Activated T-helper 2 cell treated with anti-CD3 and anti-CD28 coated beads, Interferon-gamma antibody, Interleukin-2, Interleukin-4, amounts not matched to agents 10 μg/mL and 5 μg/mL and 100 μg/mL, durations not matched to agents 14 hours and 24 hours and 36 hours (primary cell): ENCODE measurements at regions not wholly inside any gene's neighbourhood (a gene's known extent, or its start where the extent isn't known, plus 50 kb on each side); places are given as distances from the start of the nearest gene placed in this dataset.

Source experiments
- DNase-seq: peaks from one replicate; pipeline ENCODE4 v3.0.0; 2021; ENCODE audit warnings: low spot score
- H3K27ac Mint-ChIP-seq: one replicate; pipeline ENCODE4 v1.8.0; 2021; ENCODE audit warnings: mixed read lengths
- H3K27me3 Mint-ChIP-seq: one replicate; pipeline ENCODE4 v1.8.0; 2021; ENCODE audit warnings: low read depth, mixed read lengths
- H3K36me3 Mint-ChIP-seq: one replicate; pipeline ENCODE4 v1.8.0; 2021; ENCODE audit warnings: low read depth, mixed read lengths
- H3K4me1 Mint-ChIP-seq: one replicate; pipeline ENCODE4 v1.8.0; 2021; ENCODE audit warnings: low read depth, mixed read lengths
- H3K4me3 Mint-ChIP-seq: one replicate; pipeline ENCODE4 v1.8.0; 2021; ENCODE audit warnings: low read depth, mild to moderate bottlenecking, moderate library complexity, mixed read lengths
- H3K9me3 Mint-ChIP-seq: one replicate; pipeline ENCODE4 v1.8.0; 2021; ENCODE audit warnings: mixed read lengths
- intact Hi-C: fragments of 100-400 bp; cut with micrococcal nuclease; formaldehyde crosslinking; loops from one replicate; pipeline ENCODE4 v1.15.1; 2023

DNA sequence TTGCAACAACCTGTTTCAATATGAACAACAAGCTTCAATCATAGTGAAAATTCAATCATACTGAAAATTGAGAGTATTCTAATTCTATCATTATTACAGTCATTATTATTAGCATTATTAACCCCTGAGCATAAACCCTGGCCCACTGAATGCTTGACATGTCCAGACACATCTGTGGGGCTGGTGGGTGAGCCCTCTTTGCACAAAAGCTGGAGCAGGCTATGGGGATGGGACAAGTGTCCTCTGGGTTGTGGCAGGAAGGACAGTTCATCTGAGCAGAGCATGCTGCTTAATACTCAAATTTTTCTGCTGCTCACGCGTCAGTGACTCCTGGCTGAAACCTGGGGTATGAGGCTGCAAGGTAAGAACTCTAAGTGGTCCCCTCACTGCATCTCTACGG, 451.1 kb upstream of the POU3F3 start:
- Mint-ChIP-seq H3K9me3 (no peaks in the 10 kb centered on the region), H3K4me3 (no peak overlapping the region), H3K27ac (no peak overlapping the region), H3K4me1 (no peaks in the 10 kb centered on the region), H3K27me3 (no peaks in the 10 kb centered on the region), H3K36me3 (no peaks in the 10 kb centered on the region)
- no peak for DNase-seq
- intact Hi-C loops: no loop called here

DNA sequence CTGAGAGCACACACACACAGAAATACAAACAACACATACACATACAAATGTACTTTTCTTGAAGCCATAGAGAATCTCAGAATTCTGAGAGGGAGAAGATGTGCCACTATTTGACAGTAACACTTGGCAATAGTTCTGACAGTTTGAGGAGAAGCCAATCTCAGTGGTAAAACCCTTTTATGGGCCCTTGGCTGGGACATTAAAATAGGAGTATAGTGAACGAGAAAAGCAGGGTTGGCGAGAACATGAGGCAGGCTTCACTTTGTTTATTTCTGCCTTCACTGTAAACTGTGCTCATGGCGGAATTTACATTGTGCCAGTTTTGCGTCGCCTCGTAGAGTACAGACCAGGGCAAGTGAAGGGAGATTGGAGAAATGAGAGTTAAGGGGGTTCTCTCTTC, 449.4 kb upstream of the POU3F3 start:
- H3K36me3 Mint-ChIP-seq: no peaks in the 10 kb centered on the region
- no peak overlapping the region for H3K4me3 Mint-ChIP-seq
- H3K27ac Mint-ChIP-seq: no peak overlapping the region
- H3K9me3 Mint-ChIP-seq: no peaks in the 10 kb centered on the region
- no peak for DNase-seq
- intact Hi-C loops: no loop called here
- no peaks in the 10 kb centered on the region for H3K27me3 Mint-ChIP-seq
- H3K4me1 Mint-ChIP-seq: no peaks in the 10 kb centered on the region

DNA sequence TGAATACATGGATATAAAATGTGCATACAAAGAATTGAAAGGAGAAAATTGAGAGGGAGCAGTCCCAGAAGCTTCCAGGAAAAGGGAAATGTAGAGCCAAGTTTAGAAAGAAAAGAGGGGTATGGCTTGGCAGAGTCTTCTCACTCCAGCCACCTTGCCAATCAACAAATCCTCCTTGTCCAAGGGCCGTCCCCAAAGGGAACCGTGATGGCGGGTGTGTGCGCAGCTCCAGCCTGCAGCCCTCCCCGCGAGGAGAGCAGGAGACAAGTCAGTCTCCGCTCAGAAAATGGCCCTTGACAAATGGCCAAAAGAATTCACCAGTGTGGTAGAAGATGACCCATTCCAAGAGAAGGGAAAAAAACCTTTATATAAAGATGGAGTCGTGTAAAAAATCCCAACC, 448.3 kb upstream of the POU3F3 start:
- Mint-ChIP-seq H3K36me3 (no peaks in the 10 kb centered on the region), H3K27ac (no peak overlapping the region), H3K9me3 (no peaks in the 10 kb centered on the region), H3K4me3 (no peak overlapping the region), H3K4me1 (no peaks in the 10 kb centered on the region), H3K27me3 (no peaks in the 10 kb centered on the region)
- intact Hi-C loops: no loop called here
- no peak for DNase-seq

DNA sequence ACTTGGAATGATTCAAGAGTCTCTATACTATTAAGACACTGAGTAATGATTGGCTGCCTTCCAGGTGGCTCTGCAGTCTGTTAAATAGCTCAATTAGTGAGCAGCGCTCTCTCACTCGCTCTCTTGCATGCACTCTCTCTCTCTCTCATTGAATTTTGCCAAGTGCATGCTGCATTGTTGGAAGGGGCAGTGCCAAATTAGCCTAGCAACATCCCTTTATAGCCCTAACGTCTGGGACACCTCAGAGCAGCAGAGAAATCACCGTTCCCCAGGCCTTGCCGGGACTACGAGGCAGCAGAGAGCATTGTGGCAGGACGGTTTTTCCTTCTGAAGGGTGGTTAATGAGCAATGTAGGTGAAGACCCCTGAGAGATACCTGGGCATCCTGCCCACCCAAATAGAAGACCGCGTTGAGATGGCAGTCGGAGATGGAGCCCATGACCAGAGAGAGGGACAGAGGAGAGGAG, 447.6 kb upstream of the POU3F3 start:
- no peak overlapping the region for H3K27ac Mint-ChIP-seq
- H3K4me3 Mint-ChIP-seq: no peak overlapping the region
- no peaks in the 10 kb centered on the region for H3K27me3 Mint-ChIP-seq
- intact Hi-C loops: no loop called here
- no peaks in the 10 kb centered on the region for H3K36me3 Mint-ChIP-seq
- no peak for DNase-seq
- no peaks in the 10 kb centered on the region for H3K9me3 Mint-ChIP-seq
- no peaks in the 10 kb centered on the region for H3K4me1 Mint-ChIP-seq

- DNase-seq: no peak
- Mint-ChIP-seq H3K4me1 (no peaks in the 10 kb centered on the region), H3K4me3 (no peak overlapping the region), H3K36me3 (no peaks in the 10 kb centered on the region), H3K9me3 (no peaks in the 10 kb centered on the region), H3K27me3 (no peaks in the 10 kb centered on the region), H3K27ac (no peak overlapping the region)
- intact Hi-C loops: no loop called here
Measured at GRCh38 chr2:104407641-104408040, 446.3 kb upstream of the POU3F3 start.

DNA sequence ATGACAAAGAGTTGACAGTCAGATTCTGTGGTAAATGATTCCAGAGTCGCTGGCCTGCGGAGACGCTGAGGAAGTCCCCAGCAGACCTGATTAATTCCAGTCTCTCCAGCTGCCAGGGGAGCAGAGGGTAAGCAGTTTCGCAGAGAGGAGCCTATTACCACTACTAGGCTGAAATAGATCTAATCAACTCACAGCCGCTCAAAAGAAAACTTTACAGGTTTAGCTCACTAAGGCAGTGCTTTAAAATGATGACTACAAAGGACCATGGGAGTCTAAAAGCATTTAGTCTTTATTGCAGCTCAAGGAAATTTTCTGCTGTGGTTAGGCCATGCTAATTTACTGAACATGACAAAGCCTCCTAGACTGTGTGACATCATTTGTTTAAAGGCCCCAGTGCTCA, 445.6 kb upstream of the POU3F3 start:
- no peak for DNase-seq
- no peaks in the 10 kb centered on the region for H3K4me1 Mint-ChIP-seq
- H3K36me3 Mint-ChIP-seq: no peaks in the 10 kb centered on the region
- intact Hi-C loops: no loop called here
- H3K9me3 Mint-ChIP-seq: no peaks in the 10 kb centered on the region
- H3K27me3 Mint-ChIP-seq: no peaks in the 10 kb centered on the region
- H3K27ac Mint-ChIP-seq: no peak overlapping the region
- H3K4me3 Mint-ChIP-seq: no peak overlapping the region

DNA sequence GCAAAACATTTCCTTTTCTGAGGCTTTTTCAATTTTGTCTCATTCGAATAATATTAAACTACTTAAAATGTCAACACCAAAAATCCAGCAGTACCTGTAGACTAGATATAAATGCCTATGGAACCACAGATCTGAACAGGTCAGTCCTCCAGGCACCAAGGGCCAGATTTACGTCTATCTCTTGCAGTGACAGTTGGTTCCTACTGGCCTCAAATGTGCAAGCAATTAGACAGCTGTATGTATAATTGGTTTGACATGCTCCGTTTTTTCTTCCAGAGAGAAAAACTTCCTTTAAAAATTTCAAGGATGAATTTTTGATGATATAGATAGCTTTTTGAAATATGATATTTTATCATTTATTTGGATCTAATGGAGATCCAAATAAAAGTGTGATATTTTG, 443.8 kb upstream of the POU3F3 start:
- no peak for DNase-seq
- Mint-ChIP-seq H3K36me3 (no peaks in the 10 kb centered on the region), H3K9me3 (no peaks in the 10 kb centered on the region), H3K27ac (no peak overlapping the region), H3K4me3 (no peak overlapping the region), H3K27me3 (no peaks in the 10 kb centered on the region), H3K4me1 (no peaks in the 10 kb centered on the region)
- intact Hi-C loops: loop anchor here (5.0 kb wide), 1 partner anchor 1248 kb away; no protein-coding TSS in a partner anchor

DNA sequence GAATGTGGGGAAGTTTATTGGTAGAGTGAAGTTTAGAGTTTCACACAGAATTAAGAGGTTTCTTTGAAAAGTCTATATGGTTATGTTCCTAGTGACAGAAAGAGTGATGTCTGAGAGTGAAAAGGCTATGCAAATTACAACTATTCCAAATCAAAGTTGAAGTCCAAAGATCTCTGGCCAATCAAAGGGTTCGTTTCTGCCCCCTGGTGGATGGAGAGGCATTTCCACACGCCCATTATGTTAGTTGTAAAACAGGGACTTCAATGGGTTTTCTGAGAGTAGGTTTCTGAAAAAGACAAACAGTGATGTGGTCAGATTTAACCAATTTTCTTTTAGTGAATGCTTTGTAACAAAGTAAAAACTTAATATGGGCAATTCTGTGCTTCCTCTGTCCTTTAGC, 441.5 kb upstream of the POU3F3 start:
- no peak for DNase-seq
- H3K4me3 Mint-ChIP-seq: no peak overlapping the region
- H3K27ac Mint-ChIP-seq: no peak overlapping the region
- H3K27me3 Mint-ChIP-seq: no peaks in the 10 kb centered on the region
- intact Hi-C loops: loop anchor here (5.0 kb wide), 1 partner anchor 1250 kb away; no protein-coding TSS in a partner anchor
- no peaks in the 10 kb centered on the region for H3K4me1 Mint-ChIP-seq
- no peaks in the 10 kb centered on the region for H3K36me3 Mint-ChIP-seq
- no peaks in the 10 kb centered on the region for H3K9me3 Mint-ChIP-seq

- DNase-seq: no peak
- Mint-ChIP-seq H3K36me3 (no peaks in the 10 kb centered on the region), H3K4me1 (no peaks in the 10 kb centered on the region), H3K4me3 (no peak overlapping the region), H3K27me3 (no peaks in the 10 kb centered on the region), H3K27ac (no peak overlapping the region), H3K9me3 (no peaks in the 10 kb centered on the region)
- intact Hi-C loops: loop anchor here (5.0 kb wide), 1 partner anchor 1252 kb away; no protein-coding TSS in a partner anchor
Measured at GRCh38 chr2:104413890-104414289, 440.0 kb upstream of the POU3F3 start.

GRCh38 chr2:104415284-104415683, 438.6 kb upstream of the POU3F3 start:
- H3K27ac Mint-ChIP-seq: no peak overlapping the region
- H3K9me3 Mint-ChIP-seq: no peaks in the 10 kb centered on the region
- H3K4me3 Mint-ChIP-seq: no peak overlapping the region
- no peak for DNase-seq
- H3K27me3 Mint-ChIP-seq: no peaks in the 10 kb centered on the region
- no peaks in the 10 kb centered on the region for H3K4me1 Mint-ChIP-seq
- intact Hi-C loops: no loop called here
- no peaks in the 10 kb centered on the region for H3K36me3 Mint-ChIP-seq

GRCh38 chr2:104416339-104417000, 437.4 kb upstream of the POU3F3 start:
- no peak for DNase-seq
- no peaks in the 10 kb centered on the region for H3K4me1 Mint-ChIP-seq
- no peak overlapping the region for H3K27ac Mint-ChIP-seq
- no peaks in the 10 kb centered on the region for H3K36me3 Mint-ChIP-seq
- H3K9me3 Mint-ChIP-seq: no peaks in the 10 kb centered on the region
- no peak overlapping the region for H3K4me3 Mint-ChIP-seq
- intact Hi-C loops: no loop called here
- no peaks in the 10 kb centered on the region for H3K27me3 Mint-ChIP-seq

DNA sequence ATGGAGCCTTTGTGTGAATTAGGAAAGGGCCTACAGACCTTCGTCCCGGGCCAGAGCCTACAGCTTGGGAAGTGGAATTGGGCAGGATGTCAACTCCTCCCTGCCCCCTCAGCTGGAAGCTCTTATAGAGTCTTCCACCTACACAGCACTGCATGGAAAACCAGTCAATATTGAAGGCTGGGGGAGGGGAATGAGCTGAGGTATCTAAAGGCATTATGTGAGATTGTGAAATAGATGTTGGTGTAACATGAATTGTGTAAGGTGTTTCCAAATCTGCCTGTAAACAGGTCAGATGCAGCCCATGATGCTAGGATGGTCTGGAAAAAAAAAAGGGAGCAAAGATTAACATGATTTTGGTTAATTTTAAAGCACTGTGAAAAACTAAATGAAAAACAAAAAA, 433.5 kb upstream of the POU3F3 start:
- H3K4me3 Mint-ChIP-seq: no peak overlapping the region
- intact Hi-C loops: no loop called here
- H3K36me3 Mint-ChIP-seq: no peaks in the 10 kb centered on the region
- no peaks in the 10 kb centered on the region for H3K9me3 Mint-ChIP-seq
- H3K27ac Mint-ChIP-seq: no peak overlapping the region
- no peaks in the 10 kb centered on the region for H3K4me1 Mint-ChIP-seq
- DNase-seq: no peak
- H3K27me3 Mint-ChIP-seq: no peaks in the 10 kb centered on the region

GRCh38 chr2:104420953-104421352, 433.0 kb upstream of the POU3F3 start:
- H3K27me3 Mint-ChIP-seq: no peaks in the 10 kb centered on the region
- DNase-seq: no peak
- H3K36me3 Mint-ChIP-seq: no peaks in the 10 kb centered on the region
- no peaks in the 10 kb centered on the region for H3K4me1 Mint-ChIP-seq
- no peak overlapping the region for H3K27ac Mint-ChIP-seq
- H3K4me3 Mint-ChIP-seq: no peak overlapping the region
- H3K9me3 Mint-ChIP-seq: no peaks in the 10 kb centered on the region
- intact Hi-C loops: no loop called here
